ENCODE measurements at regions not wholly inside any gene's neighbourhood (a gene's known extent, or its start where the extent isn't known, plus 50 kb on each side); places are given as distances from the start of the nearest gene placed in this dataset.
"Not testable (repeated sequence)": the region's sequence is repeated elsewhere in the genome, so short reads cannot be mapped to it uniquely, and the experiment has no call there.

- H2BK12ac ChIP-seq (ENCODE audit: low read depth, low read length); H3K18ac ChIP-seq (ENCODE audit: extremely low read depth, low read length); H2BK5ac ChIP-seq (ENCODE audit: low read depth, low read length); H3K9ac ChIP-seq (replicated peaks in 1 of 4; ENCODE audit: extremely low read depth in 1 of 4, low read depth in 3 of 4, low read length in 3 of 4); H4K8ac ChIP-seq (ENCODE audit: extremely low read depth, insufficient read depth, low read length); H3K79me1 ChIP-seq (ENCODE audit: low read depth, low read length); FAIRE-seq; H3K23ac ChIP-seq (ENCODE audit: insufficient read length); H3K4me1 ChIP-seq (replicated peaks in 1 of 4; ENCODE audit: control insufficient read depth in 3 of 4, insufficient read depth in 4 of 4, low read length in 3 of 4); H4K91ac ChIP-seq (replicated peaks; ENCODE audit: insufficient read length, low read length); H3K56ac ChIP-seq (replicated peaks; ENCODE audit: insufficient read length, low read depth, low read length); H3K14ac ChIP-seq (ENCODE audit: insufficient read length); H2AFZ ChIP-seq (ENCODE audit: low read length); H3K27ac ChIP-seq (ENCODE audit: low read depth, low read length); H3K79me2 ChIP-seq (ENCODE audit: control insufficient read depth in 1 of 2, insufficient read depth in 2 of 2, low read length in 2 of 2); H2BK20ac ChIP-seq (ENCODE audit: low read length); H3K27me3 ChIP-seq (replicated peaks in 1 of 4; ENCODE audit: control insufficient read depth in 3 of 4, extremely low read depth in 1 of 4, insufficient read depth in 3 of 4, low read length in 3 of 4); H2AK5ac ChIP-seq (ENCODE audit: low read depth, low read length); H2BK120ac ChIP-seq (replicated peaks; ENCODE audit: low read depth, low read length); H3K4ac ChIP-seq (replicated peaks; ENCODE audit: insufficient read length, low read depth, low read length); H3K36me3 ChIP-seq (ENCODE audit: control insufficient read depth in 2 of 4, insufficient read depth in 4 of 4, low read length in 3 of 4); H4K20me1 ChIP-seq (replicated peaks in 1 of 2; ENCODE audit: control insufficient read depth in 1 of 2, insufficient read depth in 2 of 2, low read length in 2 of 2); H3K9me3 ChIP-seq (ENCODE audit: insufficient read depth in 2 of 2, low read depth in 1 of 2, low read length in 1 of 2); H3K23me2 ChIP-seq (ENCODE audit: low read depth, low read length); POLR2A ChIA-PET (ENCODE audit: partially characterized antibody); H4K5ac ChIP-seq (ENCODE audit: insufficient read length, low read depth, low read length); H2BK15ac ChIP-seq (ENCODE audit: low read length): not testable (repeated sequence)
- DNase-seq (ENCODE audit: low read depth in 1 of 2, low spot score in 2 of 2), result peak in 1 of 2 experiments; percentile 94
- peak overlapping the region in 3 of 4 experiments; percentile 12 to 62 (median 28); a peak in 4 of 8 replicates for H3K4me3 ChIP-seq (ENCODE audit: extremely low read depth in 1 of 4, insufficient read depth in 2 of 4, low read depth in 3 of 4, low read length in 4 of 4)
- CTCF ChIA-PET (ENCODE audit: partially characterized antibody), result interaction anchor here (0.7 to 1.7 kb wide), 7 partner anchors 12 to 103 kb away, joined by 3 to 5 read pairs (median 3); no protein-coding TSS in a partner anchor
- 0% methylated on average over 17 of the region's 92 CpGs; no CpG with 5 or more reads in 1 of the 2 experiments for WGBS, 2 experiments (ENCODE audit: extremely low coverage in 1 of 2, insufficient coverage in 1 of 2, insufficient read length in 1 of 2, insufficient replicate concordance in 2 of 2, low coverage in 1 of 2, low lambda C conversion rate in 2 of 2, missing lambda C conversion rate in 1 of 2)
- peak overlapping the region; percentile 49 to 56 for H3K4me2 ChIP-seq (ENCODE audit: insufficient read depth in 1 of 2, low read depth in 2 of 2, low read length in 2 of 2)
- TF ChIP-seq KDM4A (IDR thresholded peaks at IDR 0.05; ENCODE audit: low read depth, low read length, severe bottlenecking) (peak; percentile 34), RAD21 (IDR thresholded peaks at IDR 0.05 in 1 of 2, conservative IDR thresholded peaks at IDR 0.05 in 1 of 2; ENCODE audit: low read depth in 2 of 2, low read length in 2 of 2) (peak; percentile 43 to 63)
- TF ChIP-seq, protein P1, sequence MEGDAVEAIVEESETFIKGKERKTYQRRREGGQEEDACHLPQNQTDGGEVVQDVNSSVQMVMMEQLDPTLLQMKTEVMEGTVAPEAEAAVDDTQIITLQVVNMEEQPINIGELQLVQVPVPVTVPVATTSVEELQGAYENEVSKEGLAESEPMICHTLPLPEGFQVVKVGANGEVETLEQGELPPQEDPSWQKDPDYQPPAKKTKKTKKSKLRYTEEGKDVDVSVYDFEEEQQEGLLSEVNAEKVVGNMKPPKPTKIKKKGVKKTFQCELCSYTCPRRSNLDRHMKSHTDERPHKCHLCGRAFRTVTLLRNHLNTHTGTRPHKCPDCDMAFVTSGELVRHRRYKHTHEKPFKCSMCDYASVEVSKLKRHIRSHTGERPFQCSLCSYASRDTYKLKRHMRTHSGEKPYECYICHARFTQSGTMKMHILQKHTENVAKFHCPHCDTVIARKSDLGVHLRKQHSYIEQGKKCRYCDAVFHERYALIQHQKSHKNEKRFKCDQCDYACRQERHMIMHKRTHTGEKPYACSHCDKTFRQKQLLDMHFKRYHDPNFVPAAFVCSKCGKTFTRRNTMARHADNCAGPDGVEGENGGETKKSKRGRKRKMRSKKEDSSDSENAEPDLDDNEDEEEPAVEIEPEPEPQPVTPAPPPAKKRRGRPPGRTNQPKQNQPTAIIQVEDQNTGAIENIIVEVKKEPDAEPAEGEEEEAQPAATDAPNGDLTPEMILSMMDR (IDR thresholded peaks at IDR 0.05; ENCODE audit: control extremely low read depth in 1 of 3, insufficient read depth in 1 of 3, low read depth in 1 of 3, low read length in 3 of 3), result peak; percentile 59 to 64 (median 59)
These were observed 61.1 kb downstream of the ART5 start for GRCh38 chr11:3580487-3581388.

Measured in H1 (cell line).